ENCODE measurements at regions not wholly inside any gene's neighbourhood (a gene's known extent, or its start where the extent isn't known, plus 50 kb on each side); places are given as distances from the start of the nearest gene placed in this dataset.

GRCh38 chr2:226531061-226531810 is 268.4 kb downstream of the IRS1 start:
- no peak for DNase-seq (ENCODE audit: low read depth, low spot score)

- no peak for DNase-seq (ENCODE audit: low read depth, low spot score)
Observed at GRCh38 chr2:226529556-226529955, 270.1 kb downstream of the IRS1 start.

- DNase-seq (ENCODE audit: low read depth, low spot score): no peak
Observed at GRCh38 chr2:226526716-226527115, 272.9 kb downstream of the IRS1 start.

- DNase-seq (ENCODE audit: low read depth, low spot score): no peak
Observed at GRCh38 chr2:226524381-226524843, 275.2 kb downstream of the IRS1 start.

- no peak for DNase-seq (ENCODE audit: low read depth, low spot score)
Observed at GRCh38 chr2:226520723-226521122, 278.9 kb downstream of the IRS1 start.

- DNase-seq (ENCODE audit: low read depth, low spot score): no peak
Observed at GRCh38 chr2:226515344-226516055, 284.1 kb downstream of the IRS1 start.

GRCh38 chr2:226514895-226515294 is 284.7 kb downstream of the IRS1 start:
- no peak for DNase-seq (ENCODE audit: low read depth, low spot score)

- no peak for DNase-seq (ENCODE audit: low read depth, low spot score)
Observed at GRCh38 chr2:226511311-226511710, 288.3 kb downstream of the IRS1 start.

GRCh38 chr2:226508683-226509082 is 290.9 kb downstream of the IRS1 start:
- no peak for DNase-seq (ENCODE audit: low read depth, low spot score)

GRCh38 chr2:226508005-226508404 is 291.6 kb downstream of the IRS1 start:
- DNase-seq (ENCODE audit: low read depth, low spot score): no peak

GRCh38 chr2:226497146-226497909 is 302.3 kb downstream of the IRS1 start:
- DNase-seq (ENCODE audit: low read depth, low spot score): no peak

- no peak for DNase-seq (ENCODE audit: low read depth, low spot score)
Observed at GRCh38 chr2:226496273-226496550, 303.4 kb downstream of the IRS1 start.

- no peak for DNase-seq (ENCODE audit: low read depth, low spot score)
Observed at GRCh38 chr2:226495466-226496272, 304.0 kb downstream of the IRS1 start.

- DNase-seq (ENCODE audit: low read depth, low spot score): no peak
Observed at GRCh38 chr2:226491112-226491511, 308.5 kb downstream of the IRS1 start.

GRCh38 chr2:226489775-226490541 is 309.7 kb downstream of the IRS1 start:
- no peak for DNase-seq (ENCODE audit: low read depth, low spot score)

GRCh38 chr2:226488034-226488433 is 311.6 kb downstream of the IRS1 start:
- no peak for DNase-seq (ENCODE audit: low read depth, low spot score)

- no peak for DNase-seq (ENCODE audit: low read depth, low spot score)
Observed at GRCh38 chr2:226487573-226487972, 312.0 kb downstream of the IRS1 start.

- no peak for DNase-seq (ENCODE audit: low read depth, low spot score)
Observed at GRCh38 chr2:226483745-226484619, 315.6 kb downstream of the IRS1 start.

- no peak for DNase-seq (ENCODE audit: low read depth, low spot score)
Observed at GRCh38 chr2:226483143-226483542, 316.5 kb downstream of the IRS1 start.

Measured in activated CD4-positive, CD25-positive, alpha-beta regulatory T cell treated with anti-CD3 and anti-CD28 coated beads, Interleukin-2, amount 50 U/mL, for 16 hours (primary cell).